HG02759 (cell line): ENCODE measurements at regions not wholly inside any gene's neighbourhood (a gene's known extent, or its start where the extent isn't known, plus 50 kb on each side); places are given as distances from the start of the nearest gene placed in this dataset.

Experiments
- ATAC-seq: cut with Tn5 transposase; IDR thresholded peaks from one replicate; pipeline ENCODE4 v1.9.1; 2021; ENCODE audit warnings: mild to moderate bottlenecking, moderate library complexity; ENCODE audit not compliant: unreplicated experiment

DNA sequence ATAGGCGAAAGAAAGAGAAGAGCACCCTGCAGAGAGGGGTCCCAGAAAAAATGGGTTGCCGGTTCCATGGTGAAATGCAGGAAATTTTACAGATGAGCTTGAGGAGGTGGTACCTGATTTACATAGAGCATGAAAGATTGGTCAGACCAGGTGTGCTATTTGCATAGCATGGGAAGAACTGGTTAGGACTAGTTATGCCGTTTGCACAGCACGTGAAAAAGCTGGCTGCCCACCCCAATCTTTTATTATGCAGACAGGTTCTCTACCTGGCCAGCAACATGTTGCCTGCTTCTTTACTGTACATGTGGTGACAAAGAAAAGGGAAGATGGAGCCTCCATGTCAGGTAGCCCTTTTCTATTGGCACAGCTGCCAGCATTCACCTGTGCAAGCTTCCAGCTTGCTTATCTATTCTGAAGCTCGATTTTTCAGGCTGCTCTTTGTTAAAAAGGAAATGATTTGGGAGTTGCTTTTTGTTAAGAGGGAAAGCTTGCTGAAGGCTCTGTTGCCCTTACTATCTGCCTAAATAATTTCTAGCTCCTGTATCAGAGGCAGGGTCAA lies 62.9 kb upstream of the ELK3 start:
- no peak for ATAC-seq

DNA sequence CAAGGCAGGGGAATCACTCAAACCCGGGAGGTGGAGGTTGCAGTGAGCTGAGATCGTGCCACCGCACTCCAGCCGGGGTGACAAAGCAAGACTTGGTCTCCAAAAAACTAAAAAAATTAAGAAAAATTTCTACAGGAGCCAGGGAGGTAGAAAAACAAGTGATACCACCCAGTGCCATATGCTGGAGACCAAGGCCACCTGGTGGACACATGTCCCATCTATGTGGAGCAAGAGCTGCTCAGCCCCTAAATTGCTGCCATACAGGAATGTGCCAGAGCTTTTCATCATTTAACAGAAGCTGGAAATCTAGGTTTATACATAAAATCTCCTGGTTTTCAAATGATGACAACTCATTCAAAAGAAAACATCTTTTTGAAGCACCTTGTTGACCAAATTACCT lies 61.4 kb upstream of the ELK3 start:
- ATAC-seq: no peak

DNA sequence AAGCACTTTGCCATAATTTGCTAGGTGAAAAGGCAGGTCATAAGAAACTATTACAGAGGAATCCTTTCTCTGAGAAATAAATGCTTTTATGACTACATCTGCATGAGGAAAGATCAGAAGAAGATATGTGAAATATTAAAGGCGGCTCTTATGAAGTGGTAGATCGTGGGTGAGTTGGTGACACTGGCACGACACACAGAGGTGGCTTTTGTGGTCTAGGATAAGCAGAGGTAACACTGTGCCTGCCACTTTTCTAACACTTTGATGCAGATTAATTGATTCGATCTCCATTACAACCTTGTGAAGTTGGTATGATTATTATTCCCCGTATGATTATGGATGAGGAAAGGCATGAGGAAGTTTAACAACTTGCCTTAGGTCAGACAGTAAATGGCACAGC lies 60.0 kb upstream of the ELK3 start:
- no peak for ATAC-seq

DNA sequence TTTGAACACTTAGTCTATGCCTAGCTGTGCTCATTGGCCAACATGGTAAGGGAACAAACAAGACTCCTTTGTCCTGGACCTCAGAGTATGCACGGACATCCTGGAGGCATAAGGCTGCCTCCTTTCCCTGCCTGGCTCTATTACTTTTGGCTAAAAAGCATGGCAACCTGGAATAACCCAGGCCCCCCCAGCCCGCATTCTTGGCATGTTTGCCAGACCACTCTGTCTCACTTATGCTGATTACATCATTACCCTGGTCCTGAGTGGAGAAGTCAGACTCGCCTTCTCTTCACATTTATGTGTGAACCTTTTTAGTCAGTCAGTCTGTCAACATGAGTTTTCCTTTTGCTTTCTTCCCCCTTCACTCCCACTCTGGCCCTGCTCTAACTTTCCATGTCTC lies 58.0 kb upstream of the ELK3 start:
- ATAC-seq: no peak

DNA sequence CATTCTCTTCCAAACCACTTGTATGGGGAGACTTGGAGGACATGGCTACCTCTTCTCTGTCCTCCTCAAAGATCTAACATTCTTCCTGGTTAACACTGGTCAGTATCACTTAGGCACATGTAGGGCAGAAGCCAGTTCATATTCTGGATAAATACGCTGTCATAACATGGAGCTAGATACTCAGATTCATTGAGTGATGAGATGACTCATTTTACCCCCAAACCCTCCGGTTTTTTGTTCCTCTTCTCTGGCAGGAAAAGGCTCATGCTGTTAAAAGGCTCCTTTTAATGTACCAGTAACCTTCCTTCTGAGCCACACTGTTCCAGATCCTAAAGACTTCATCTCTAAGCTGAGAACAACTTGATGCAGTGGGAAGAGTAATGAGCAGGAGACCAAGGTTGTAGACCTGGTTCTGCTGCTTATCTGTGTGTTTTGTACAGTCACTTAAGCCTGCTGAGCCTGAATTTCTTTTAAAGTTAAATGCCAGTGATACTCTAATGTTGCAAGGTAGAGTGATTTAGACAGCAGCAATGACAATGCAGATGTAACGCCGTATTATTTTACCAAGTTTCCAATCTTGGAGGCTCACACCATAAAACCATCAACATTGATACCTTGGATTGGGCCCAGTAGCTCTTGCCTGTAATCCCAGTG lies 57.3 kb upstream of the ELK3 start:
- no peak for ATAC-seq

DNA sequence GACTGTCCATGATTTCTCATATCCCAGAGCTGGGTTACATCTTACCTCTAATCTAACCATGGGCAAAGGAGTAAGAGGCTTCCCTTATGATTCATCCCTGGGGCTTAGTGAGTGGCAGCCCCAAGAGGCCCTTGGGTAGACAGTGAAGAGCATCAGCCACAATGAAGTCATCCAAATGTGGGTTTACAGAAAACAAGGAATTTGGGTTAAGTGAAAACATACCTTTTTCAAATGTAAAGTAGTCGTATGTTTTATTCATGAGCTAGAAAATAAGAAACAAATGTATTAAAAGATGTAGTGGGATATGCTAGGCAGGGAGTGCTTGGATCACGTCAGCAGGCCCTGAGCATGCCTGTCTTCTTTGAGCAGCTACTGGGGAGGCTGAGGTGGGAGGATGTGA lies 54.0 kb upstream of the ELK3 start:
- no peak for ATAC-seq

DNA sequence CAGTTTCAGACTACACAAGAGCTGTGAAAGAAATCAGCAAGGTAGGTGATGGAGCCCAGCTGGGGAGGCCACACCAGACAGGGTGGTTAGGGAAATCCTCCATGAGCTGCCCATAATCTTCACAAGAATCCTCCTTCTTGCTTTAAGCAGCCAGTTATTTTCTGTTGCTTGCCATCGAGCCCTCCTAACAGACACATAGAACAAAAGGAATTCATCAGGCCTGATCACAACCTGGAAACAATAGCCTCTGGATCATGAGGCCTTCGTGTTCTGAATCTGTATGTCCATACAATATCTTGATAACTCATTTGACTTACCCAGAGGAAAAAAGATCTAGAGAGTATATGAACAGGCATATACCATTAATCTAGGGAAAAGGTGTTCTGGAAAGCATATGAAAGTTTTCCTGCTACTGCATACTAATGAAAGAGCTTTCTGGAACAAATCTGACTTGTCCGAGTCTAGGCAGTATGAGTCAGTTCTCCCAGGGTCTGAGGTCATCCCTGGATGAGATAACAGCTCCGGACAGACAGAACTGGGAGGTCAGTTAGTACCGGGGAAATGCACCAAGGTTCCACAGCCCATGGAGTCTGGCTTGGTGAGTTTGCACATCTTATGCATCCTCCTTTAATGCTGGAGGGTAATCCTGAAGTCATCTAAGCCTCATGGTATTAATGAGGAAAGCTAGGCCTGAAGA lies 52.8 kb upstream of the ELK3 start:
- ATAC-seq: no peak

DNA sequence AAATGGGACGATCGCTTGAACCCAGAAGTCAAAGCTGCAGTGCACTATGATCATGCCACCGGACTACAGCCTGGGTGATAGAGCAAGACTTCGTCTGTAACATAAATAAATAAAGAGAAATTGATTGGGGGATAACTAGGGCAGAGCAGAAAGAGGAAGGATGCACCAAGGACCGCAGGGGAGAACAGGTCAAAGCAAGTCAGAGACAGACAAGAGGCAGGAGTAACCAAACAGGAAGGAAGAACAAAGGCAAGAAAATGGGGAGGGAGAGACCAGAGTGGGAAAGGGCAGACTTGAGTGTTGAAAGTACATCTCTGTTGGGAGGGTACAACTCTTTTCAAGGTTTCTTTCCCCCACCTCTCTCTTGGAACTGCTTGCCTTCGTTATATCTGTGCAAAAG lies 50.8 kb upstream of the ELK3 start:
- ATAC-seq: no peak

DNA sequence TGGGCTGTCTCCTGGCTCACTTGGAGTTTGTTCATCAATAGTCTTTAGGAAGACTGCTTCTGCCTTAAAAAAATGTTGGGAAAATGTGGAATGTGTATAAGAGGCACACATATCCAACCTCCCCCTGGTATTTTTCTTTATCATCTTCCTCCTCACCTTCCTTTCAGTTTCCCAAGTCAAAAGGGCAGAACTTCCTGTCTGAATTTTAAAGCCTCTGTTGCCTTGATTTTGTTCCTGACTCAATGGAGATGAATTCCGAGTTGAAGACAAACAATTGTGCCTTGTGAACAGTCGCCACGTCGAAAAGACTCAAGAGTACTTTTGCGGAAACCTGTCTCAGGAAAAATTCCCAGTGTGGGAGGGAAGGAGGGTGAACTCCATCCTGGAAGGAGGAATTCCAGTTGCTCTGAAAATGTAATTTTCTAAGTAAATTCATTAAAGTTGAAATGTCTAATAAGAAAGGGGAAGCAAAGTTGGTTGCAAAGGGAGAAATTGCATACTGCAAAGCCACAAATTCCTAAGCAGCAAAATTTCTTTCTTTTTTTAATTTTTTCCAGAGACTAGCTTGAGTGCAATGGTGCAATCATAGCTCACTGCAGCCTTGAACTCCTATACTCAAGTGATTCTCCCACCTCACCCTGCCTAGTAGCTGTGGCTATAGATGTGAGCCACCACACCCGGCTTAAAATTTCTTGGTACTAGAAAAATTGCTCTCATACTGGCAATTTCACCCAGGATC lies 50.2 kb upstream of the ELK3 start:
- ATAC-seq: no peak
